Rectal smooth muscle tissue (tissue), 1 donor: ENCODE measurements at regions not wholly inside any gene's neighbourhood (a gene's known extent, or its start where the extent isn't known, plus 50 kb on each side); places are given as distances from the start of the nearest gene placed in this dataset.
"Not testable (repeated sequence)": the region's sequence is repeated elsewhere in the genome, so short reads cannot be mapped to it uniquely, and the experiment has no call there.

Experiments
- H3K27ac ChIP-seq: one replicate; pipeline ENCODE4 v1.7.0; 2013; ENCODE audit warnings: low read depth, low read length, inconsistent platforms
- H3K27me3 ChIP-seq: one replicate; pipeline ENCODE4 v1.7.0; 2013; ENCODE audit warnings: low read length; ENCODE audit not compliant: control insufficient read depth, insufficient read depth
- H3K36me3 ChIP-seq: one replicate; pipeline ENCODE4 v1.7.0; 2013; ENCODE audit warnings: low read length; ENCODE audit not compliant: control insufficient read depth, insufficient read depth
- H3K4me1 ChIP-seq: one replicate; pipeline ENCODE4 v1.7.0; 2013; ENCODE audit warnings: low read length; ENCODE audit not compliant: control insufficient read depth, insufficient read depth
- H3K4me3 ChIP-seq: one replicate; pipeline ENCODE4 v1.7.0; 2013; ENCODE audit warnings: low read length
- H3K9ac ChIP-seq: one replicate; pipeline ENCODE4 v1.7.0; 2013; ENCODE audit warnings: low read length

DNA sequence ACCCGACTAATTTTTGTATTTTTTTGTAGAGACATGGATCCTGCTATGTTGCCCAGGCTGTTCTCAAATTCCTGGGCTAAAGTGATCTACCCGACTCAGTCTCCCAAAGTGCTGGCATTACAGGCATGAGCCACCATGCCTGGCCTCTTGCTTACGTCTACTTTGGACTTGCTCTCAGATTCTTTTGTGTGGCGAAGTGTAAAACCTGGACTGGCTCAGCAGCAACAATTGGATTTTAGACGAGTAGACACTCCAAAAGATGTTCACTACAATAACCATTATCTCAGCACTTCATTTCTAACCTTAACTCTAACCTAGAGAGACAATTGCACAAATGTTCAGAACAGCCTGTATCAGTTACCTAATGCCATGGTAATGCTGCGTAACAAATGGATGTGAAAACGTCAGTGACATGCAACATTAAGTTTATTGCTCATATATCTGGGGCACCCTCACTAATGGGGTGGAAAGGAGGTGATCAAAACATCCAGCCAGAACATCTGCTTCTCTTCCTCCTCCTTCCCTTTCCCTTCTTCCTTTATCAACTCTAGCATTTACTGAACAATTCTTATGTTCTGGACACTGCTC is 124.9 kb upstream of the MRI1 start:
- no peak overlapping the region for H3K27ac ChIP-seq
- no peaks in the 10 kb centered on the region for H3K36me3 ChIP-seq
- no peak overlapping the region for H3K9ac ChIP-seq
- no peak overlapping the region for H3K4me3 ChIP-seq
- H3K4me1 ChIP-seq, result no peaks in the 10 kb centered on the region
- no peaks in the 10 kb centered on the region for H3K27me3 ChIP-seq

DNA sequence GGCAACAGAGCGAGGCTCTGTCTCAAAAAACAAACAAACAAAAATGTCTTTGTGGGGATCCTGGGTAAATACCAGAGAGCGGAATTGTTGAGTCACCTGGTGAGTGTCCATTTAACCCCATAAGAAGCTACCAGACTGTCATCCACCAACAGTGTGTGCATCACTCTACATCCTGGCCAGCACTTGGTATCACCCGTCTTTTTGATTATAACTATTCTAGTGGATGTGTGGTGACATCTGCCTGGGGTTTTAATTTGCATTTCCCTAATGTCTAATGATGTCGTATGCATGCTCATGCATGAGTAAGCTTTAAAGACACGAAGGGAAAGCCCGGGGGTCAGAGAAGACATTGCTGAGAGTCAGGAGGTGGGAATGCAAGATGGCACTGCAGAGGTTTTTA is 126.7 kb upstream of the MRI1 start:
- Histone ChIP-seq H3K4me1 (no peaks in the 10 kb centered on the region), H3K27me3 (no peaks in the 10 kb centered on the region), H3K27ac (no peak overlapping the region), H3K4me3 (no peak overlapping the region), H3K9ac (no peak overlapping the region), H3K36me3 (no peaks in the 10 kb centered on the region)

DNA sequence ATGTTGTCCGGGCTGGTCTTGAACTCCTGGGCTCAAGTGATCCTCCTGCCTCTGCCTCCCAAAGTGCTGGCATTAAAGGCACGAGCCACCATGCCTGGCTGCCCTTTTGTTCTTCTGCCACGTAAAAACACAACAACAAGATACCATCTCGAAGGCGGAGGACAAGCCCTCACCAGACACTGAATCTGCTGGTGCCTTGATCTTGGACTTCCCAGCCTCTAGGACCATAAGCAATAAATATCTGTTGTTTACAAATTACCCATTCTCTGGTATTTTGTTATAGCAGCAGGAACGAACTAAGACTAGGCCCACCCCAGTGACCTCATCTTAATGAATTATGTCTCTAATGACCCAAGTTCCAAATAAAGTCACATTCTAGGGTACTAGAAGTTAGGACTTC is 128.4 kb upstream of the CACNA1A start:
- no peaks in the 10 kb centered on the region for H3K27me3 ChIP-seq
- H3K27ac ChIP-seq, result no peak overlapping the region
- H3K9ac ChIP-seq, result no peak overlapping the region
- H3K4me3 ChIP-seq, result no peak overlapping the region
- H3K36me3 ChIP-seq, result no peaks in the 10 kb centered on the region
- H3K4me1 ChIP-seq, result no peaks in the 10 kb centered on the region

DNA sequence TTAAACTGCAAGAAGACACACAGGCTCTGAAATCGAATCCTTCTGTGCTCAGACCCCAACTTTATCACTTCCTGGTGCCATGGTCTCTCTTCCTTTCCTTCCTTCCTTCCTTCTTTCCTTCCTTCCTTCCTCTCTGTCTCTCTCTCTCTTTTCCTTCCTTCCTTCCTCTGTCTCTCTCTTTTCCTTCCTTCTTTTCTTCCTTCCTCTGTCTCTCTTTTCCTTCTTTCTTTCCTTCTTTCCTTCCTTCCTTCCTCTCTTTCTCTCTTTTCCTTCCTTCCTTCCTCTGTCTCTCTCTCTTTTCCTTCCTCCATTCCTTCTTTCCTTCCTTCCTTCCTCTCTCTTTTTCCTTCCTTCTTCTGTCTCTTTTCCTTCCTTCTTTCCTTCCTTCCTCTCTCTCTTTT is 127.2 kb upstream of the CACNA1A start:
- H3K27ac ChIP-seq, result no peak overlapping the region
- no peaks in the 10 kb centered on the region for H3K4me1 ChIP-seq
- H3K9ac ChIP-seq, result no peak overlapping the region
- no peaks in the 10 kb centered on the region for H3K36me3 ChIP-seq
- H3K4me3 ChIP-seq, result no peak overlapping the region
- no peaks in the 10 kb centered on the region for H3K27me3 ChIP-seq

DNA sequence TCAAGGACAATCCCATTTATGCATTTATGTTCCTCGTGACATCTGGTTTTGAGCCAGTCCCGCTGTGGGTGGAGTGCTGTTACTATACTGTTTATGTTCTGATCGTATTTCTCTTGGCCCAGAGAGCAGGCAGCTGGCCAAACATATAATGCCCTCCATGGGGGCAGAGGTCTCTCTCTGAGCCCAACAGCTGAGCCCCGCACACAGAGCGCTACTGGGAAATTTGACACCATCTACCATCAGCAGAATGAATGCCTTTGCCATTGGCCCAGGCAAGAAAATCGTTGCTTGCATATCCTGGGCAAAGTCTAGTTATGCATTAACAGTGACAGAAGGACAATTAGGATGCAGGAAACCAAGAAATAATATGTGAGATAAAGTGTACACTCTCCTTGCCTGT is 126.8 kb upstream of the CACNA1A start:
- no peak overlapping the region for H3K27ac ChIP-seq
- H3K4me3 ChIP-seq, result no peak overlapping the region
- no peak overlapping the region for H3K9ac ChIP-seq
- no peaks in the 10 kb centered on the region for H3K27me3 ChIP-seq
- H3K4me1 ChIP-seq, result no peaks in the 10 kb centered on the region
- H3K36me3 ChIP-seq, result no peaks in the 10 kb centered on the region

DNA sequence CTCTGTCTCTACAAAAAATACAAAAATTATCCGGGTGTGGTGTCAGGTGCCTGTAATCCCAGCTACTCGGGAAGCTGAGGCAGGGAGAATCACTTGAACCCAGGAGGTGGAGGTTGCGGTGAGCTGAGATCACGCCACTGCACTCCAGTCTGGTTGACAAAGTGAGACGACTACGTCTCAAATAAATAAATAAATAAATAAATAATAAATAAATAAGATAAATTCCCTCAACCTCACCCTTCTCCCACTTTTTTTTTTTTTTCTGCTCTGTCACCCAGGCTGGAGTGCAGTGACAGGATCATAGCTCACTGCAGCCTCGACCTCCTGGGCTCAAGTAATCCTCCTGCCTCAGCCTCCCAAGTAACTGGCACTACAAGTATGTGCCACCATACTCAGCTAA is 125.9 kb upstream of the CACNA1A start:
- H3K27ac ChIP-seq, H3K4me1 ChIP-seq, H3K9ac ChIP-seq, H3K27me3 ChIP-seq, H3K4me3 ChIP-seq, H3K36me3 ChIP-seq: not testable (repeated sequence)

DNA sequence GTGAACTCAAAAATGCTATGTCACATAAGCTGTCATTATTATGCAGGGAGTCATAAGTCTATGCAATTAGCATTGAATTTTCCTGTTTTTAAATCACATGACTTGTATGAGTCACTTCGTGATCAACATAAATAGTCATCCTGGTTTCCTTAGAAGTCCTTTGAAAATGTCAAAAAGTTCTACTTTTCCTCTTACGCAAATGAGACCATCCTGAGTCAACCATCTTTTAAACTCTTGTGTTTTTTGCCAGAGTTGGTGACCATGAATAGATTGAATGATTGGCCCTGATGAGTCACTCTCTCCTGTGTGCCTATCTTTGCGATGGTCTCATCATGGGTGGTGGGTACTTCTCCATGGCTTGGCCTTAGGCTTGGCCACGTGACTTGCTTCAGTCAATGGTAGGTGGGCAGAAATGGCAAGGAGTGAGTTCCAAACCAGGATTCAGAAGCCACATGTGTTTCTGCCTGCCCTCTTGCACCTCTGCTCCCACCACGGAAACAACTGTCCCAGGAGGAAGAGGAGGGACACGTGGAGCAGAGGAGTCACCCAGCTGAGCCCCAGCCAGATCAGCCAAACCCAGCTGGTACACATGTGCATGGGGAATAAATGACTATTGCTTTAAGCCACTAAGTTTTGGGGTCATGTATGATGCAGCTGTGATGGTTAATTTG is 123.5 kb upstream of the CACNA1A start:
- H3K9ac ChIP-seq, result no peak overlapping the region
- no peak overlapping the region for H3K27ac ChIP-seq
- H3K27me3 ChIP-seq, result no peaks in the 10 kb centered on the region
- H3K4me1 ChIP-seq, result no peaks in the 10 kb centered on the region
- no peaks in the 10 kb centered on the region for H3K36me3 ChIP-seq
- no peak overlapping the region for H3K4me3 ChIP-seq

DNA sequence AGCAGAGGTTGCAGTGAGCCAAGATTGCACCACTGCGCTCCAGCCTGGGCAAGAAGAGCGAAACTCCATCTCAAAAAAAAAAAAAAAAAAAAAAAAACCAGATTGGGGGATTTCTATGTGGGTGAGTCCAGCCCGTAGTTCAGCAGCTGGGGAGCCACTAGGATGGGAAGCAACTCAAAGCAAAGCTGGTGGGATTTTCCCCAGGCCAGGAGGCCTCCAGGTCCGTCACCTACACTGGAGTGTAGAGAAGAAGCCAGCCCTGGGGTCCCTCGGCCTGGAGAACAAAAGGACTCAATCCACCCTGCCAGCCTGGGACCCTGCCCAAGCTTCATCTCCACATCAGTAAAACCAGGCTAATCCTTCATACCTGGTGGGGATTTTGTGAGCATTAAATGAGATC is 121.3 kb upstream of the CACNA1A start:
- Histone ChIP-seq H3K27me3 (peaks cover 3% of the 10 kb centered on the region), H3K4me1 (no peaks in the 10 kb centered on the region), H3K4me3 (no peak overlapping the region), H3K36me3 (no peaks in the 10 kb centered on the region), H3K27ac (no peak overlapping the region), H3K9ac (no peak overlapping the region)

DNA sequence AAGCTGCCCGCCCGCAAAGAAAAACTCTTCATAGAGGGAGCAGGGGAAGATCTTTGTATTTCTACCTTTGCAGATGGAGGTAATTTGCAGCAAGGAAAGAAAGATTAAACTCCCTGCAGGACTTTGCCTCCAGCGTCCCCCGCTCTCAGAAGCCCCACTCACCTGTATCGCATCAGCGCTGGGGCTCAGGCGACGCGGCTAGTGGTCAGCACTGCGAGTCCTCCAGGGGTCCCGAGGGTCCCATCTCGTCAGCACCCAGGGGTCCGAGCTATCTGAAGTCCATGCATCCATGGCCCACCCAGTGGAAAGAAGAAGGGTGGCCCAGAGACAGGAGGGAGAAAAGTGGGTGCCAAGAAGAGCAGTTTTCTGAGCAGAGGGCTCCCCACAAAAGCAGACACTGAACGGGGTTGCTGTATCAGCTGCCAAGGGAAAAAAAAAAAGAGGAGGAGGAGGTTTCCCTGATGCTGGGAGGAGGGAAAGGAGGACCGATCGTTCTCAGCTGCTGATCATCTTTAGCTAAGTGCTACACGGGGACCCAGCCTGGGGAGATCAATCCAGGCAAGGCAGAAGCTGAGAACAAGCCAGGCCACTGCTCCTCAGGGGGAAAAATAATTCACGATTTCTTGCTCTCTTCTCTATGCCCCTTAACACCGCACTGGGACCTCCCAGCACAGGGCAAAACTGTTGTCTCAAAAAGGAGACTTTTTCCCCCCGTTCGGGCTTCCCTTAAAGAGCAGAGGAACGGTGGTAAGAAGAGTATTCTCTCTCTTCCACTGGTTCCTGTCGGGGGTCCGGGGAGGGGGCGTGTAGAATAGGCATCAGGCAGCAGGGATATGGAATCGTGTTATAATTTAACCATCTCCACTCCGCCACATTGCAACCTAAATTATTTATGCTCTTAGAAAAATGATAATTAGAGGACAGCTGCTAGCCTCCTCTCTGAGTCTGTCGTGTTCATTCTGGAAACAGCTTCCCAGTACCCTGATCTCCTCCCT is 117.7 kb upstream of the CACNA1A start:
- Histone ChIP-seq H3K36me3 (no peaks in the 10 kb centered on the region), H3K27ac (no peak overlapping the region), H3K27me3 (peaks cover 3% of the 10 kb centered on the region), H3K4me3 (no peak overlapping the region), H3K9ac (no peak overlapping the region), H3K4me1 (no peaks in the 10 kb centered on the region)

DNA sequence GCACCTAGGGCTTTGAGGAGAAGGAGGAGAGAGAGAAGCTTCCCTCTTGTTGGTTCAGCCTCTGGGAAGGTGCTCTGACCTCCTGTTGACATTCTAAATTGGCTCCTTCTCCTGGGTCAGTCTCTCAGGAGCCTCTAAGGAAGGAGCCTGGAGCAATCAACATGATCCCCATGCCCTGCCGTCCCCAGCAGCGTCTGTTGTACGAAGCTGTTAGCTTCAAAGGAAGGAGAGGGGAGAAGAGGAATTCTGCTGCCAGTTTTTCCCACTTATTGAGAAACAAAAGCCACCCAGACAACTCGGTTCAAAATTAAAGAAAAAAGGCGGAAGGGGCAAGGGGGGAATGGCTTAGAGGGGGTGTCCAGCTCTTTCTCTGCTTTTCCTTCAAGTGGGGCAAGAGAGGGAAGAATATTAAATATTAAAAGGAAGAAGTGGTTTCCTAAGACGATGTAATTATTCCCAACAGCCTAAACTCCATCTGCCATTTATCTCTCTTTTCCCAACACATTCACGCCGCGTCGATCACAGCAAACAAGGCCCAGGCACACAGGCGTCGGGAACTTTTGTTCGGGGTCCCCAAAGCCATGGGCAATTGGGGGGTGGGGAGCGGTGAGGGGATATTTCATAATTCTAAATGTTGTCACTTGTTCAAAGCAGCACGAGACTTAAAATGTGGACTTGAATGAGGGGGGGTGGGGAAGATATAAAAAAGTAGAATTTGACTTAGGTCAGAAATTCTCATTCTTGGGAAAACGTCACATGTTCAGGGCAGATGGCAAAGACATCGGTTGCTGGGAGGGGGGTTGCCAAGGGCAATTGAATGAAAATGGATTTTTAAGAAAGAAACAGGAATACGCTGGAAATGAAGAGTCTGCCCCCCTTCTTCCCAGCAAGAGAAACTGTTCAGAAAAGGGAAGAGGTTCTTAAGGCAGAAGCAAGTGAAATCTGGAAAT is 116.8 kb upstream of the CACNA1A start:
- H3K27me3 ChIP-seq, result peaks cover 3% of the 10 kb centered on the region
- H3K9ac ChIP-seq, result no peak overlapping the region
- H3K4me1 ChIP-seq, result no peaks in the 10 kb centered on the region
- H3K36me3 ChIP-seq, result no peaks in the 10 kb centered on the region
- no peak overlapping the region for H3K4me3 ChIP-seq
- no peak overlapping the region for H3K27ac ChIP-seq

DNA sequence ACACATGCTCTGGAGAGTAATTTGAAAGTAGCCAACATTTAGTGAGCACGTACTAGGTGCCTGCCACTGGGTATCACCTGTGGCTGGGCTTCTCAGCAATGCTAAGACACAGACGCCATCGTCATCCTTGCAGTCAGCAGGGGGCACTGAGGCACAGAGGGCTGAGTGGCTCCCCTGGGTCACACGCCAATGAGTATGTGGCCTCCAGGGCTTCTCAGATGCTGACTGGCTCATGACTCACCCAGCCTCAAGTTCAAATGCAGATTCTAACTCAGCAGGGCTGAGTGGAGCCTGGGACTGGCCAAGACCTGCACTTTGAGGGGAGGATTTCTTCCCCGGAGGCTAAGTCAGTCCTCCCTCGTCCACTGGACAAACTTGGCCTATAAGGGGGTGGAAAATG is 115.1 kb upstream of the CACNA1A start:
- Histone ChIP-seq H3K9ac (no peak overlapping the region), H3K4me1 (no peaks in the 10 kb centered on the region), H3K36me3 (no peaks in the 10 kb centered on the region), H3K27me3 (peaks cover 3% of the 10 kb centered on the region), H3K4me3 (no peak overlapping the region), H3K27ac (no peak overlapping the region)

DNA sequence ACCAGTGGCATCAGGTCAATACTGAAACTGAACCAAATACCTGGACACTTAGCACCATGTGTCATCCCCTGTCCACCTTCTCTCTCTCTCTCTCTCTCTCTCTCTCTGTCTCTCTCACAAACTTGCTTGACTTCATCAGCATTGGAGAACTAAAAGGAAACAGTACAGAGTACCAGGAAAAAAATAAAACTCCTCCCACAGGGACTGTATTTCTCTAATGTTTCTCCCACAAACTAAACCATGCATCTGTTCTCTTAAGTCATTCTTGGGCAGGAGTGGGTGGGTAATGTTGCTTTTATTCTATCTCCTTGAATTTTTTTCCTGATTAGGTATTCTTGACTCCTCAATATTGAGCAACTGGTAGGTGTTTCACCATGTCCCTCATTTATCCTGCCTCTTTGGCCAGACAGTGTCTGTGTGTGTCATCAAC is 112.9 kb upstream of the CACNA1A start:
- no peak overlapping the region for H3K27ac ChIP-seq
- H3K4me3 ChIP-seq, result no peak overlapping the region
- no peak overlapping the region for H3K9ac ChIP-seq
- H3K36me3 ChIP-seq, result no peaks in the 10 kb centered on the region
- no peaks in the 10 kb centered on the region for H3K4me1 ChIP-seq
- H3K27me3 ChIP-seq, result peaks cover 3% of the 10 kb centered on the region
